HG03095 (cell line): ENCODE measurements at regions not wholly inside any gene's neighbourhood (a gene's known extent, or its start where the extent isn't known, plus 50 kb on each side); places are given as distances from the start of the nearest gene placed in this dataset.
"Not testable (repeated sequence)": the region's sequence is repeated elsewhere in the genome, so short reads cannot be mapped to it uniquely, and the experiment has no call there.

ENCODE experiments used
- ATAC-seq: cut with Tn5 transposase; IDR thresholded peaks from one replicate; pipeline ENCODE4 v1.9.1; 2021; ENCODE audit warnings: moderate library complexity; ENCODE audit not compliant: unreplicated experiment

DNA sequence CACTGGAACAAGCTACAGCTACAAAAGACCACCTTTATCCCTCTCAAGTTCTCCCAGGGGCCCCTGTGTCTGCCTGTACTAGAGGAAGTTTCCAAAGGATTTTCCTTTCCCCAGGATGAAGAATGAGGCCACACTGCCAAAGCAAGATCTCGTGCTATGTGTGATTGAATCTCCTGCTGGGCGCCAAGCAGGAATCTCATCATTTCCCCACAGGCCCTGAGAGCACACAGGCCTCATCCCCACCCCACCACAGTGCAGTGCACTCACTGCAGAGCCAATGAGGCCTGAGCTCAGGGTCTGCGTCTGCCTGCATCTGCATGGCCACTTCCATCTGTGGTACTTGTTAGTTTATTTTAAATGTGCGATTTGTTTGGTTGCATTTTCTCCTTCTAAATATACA lies 387.4 kb upstream of the ASIC2 start:
- no peak for ATAC-seq

DNA sequence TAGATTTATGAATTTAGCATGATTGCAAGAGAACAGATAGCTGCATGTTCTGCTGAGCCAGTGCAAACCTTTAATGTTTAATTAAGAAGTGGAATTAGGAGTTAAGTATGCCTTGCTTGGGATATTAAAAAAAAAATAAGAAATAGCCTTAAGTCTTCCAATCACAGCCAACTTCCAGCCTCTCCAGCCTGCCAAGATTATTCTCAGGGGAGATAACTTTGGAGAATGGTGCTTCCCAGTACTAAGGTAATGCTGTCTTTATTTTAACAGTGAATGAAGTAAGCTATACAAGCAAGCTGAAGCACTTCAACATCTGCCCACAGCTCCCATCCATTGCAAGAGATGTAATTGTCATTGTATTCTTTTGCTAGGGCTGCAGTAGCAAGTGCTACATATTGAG lies 389.5 kb upstream of the ASIC2 start:
- no peak for ATAC-seq

DNA sequence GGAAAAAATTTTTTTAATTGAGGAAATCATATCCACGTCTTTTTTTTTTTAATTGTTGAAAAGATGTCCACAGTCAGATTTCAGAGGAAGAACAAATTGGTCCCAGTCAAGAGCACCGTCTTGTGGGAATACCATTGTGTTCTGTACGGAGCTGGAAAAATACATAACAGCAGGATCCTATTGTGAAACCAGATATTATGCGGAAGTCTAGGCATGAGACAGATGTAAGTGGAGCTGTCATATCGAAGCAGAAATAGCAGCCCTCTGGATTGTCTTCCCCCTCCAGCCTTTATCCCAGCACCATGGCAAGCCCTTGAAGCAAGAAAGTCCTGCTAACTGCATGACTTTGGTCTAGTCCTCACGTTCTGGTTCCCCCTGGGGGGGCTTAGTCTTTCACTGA lies 391.6 kb upstream of the ASIC2 start:
- no peak for ATAC-seq

DNA sequence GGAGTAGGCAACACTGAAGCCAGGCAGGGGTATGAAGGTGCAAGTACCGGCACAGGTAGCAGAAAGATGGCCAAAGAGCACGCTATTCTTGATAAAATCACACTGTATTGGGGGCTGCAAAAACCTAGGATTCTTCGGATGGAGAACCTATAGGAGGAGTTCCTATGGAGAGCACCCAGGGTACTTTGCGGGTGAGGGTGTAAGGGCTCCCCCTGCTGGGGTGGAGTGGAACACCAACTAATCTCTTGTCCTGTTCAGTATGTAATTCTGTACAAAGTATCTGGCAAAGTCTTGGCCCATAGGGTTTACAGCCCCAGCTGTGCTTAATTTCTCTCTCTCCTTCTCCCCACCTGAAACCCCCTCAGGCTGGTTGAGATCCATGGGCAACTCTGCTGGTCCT lies 393.1 kb upstream of the ASIC2 start:
- ATAC-seq: no peak

DNA sequence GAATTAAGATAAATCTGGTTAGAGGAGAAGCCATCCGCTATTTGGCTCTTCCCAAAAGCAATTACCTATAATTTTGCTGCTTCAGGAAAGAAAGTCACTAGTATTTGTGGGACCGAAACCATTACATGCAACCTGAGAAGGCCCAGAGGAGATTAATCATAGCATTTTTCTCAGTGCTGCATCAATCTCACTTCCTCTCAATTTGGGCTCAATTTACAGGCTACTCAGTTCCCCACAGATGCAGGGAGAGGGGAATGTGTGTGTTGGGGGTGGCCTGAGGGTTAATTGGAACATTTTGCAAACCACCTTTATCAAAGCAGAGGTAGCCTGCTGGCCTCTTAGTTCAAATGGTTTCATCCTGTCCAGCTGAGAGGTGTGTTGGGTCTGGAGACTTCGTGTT lies 394.7 kb upstream of the ASIC2 start:
- no peak for ATAC-seq

DNA sequence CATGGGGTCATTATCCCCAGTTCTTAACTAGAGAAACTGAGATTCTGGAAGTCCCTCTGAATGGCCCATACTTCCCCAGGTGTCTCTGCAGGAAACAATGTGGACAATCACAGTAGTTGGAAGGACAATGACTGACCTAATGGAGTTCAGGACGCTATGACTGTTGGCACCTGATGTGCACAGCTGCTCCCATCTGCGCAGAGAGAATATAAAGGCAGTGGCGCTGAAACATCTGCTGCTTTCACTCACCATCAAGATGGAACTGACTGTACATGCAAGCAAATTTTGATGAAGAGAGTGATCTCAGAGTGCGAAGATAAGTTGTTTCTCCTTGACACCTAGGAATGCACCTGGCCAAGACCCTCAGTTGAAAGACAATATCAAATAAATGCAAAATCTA lies 395.7 kb upstream of the ASIC2 start:
- no peak for ATAC-seq

DNA sequence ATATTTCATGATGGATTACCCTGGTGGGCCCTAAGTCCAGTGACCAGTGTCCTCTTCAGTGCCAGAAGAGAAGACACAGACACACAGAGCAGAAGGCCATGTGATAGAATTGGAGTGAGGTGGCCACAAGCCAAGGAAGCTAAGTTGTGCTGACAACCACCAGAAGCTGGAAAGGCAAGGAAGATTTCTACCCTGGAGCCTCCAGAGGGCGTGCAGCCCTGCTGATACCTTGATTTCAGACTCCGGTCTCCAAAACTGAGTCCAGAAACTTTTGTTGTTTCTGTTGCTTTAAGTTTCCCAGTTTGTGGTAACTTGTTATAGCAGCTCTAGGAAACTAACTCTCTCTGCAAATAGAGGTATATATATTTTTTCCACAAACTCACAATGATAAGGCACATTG lies 396.6 kb upstream of the ASIC2 start:
- ATAC-seq: no peak

DNA sequence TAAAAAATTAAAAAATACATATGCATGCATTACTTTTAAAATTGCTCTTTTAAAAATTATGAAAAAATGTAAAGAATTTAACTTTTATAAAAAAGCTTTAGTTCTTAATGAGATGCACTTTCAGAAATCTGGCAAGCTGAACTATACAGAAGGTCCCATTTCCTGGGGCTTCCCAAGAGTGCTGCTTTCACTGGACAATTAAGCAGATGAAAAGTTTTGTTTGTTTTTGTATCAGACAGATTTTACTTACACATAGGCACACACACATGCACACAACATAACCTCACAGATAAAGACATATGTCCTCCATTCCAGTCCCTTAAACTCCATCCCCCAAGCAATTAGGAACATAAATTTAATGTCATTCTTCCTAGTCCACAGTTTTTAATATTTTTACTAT lies 402.3 kb upstream of the ASIC2 start:
- no peak for ATAC-seq

DNA sequence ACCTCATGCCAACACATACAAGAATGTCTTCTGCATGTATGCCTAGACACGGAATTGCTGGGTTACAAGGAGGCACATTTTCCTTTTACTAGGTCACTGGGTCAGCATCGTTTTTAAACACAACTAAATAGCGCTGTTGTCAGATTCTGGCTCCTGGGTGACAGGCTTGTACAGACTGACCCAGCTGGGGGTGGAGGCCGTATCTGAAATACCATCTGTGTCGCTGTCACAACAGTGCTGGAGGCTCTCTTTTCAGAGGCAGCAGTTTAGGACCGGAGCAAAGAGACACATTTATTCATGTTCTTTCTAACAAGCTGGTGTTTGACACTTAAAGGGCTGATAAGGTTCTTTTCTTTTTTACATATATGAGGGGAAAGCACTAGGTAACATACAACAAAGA lies 403.0 kb upstream of the ASIC2 start:
- no peak for ATAC-seq

DNA sequence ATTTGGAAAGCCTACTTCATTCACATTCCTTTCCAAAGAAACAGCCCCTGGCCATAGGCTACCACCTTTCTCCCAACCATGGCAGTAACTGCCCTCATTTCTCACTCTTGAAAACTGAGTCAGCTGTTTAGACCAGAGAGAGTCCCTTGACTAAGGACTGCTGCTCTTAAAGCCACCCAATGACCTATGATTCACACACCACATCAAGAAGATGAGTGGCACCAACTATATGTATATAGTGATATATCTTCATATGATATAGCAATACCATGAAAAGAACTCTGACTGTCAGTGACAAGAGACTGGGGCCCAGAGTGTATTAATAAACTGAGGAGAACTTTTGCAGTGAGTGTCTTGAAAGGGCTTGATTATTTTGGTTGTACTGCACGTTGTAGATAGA lies 404.5 kb upstream of the ASIC2 start:
- ATAC-seq: no peak

DNA sequence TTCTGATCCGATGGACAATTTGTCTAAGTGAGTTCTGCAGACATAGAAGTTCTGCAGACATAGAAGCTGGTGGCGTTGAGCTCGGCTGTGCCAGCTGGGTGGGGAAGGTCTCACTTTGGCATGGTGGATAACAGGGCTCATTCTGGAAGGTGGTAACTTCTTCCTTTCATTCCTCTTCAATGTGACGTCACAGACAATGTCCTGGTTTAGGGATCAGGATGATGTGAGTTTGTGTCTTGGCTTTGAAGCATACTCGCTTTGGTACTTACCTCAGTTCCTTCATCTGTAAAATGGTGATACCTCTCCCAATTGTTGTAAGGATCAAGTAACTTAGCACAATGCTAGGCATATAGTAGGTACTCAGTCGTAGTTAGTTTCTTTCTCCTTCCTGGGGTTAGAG lies 408.8 kb upstream of the ASIC2 start:
- no peak for ATAC-seq

DNA sequence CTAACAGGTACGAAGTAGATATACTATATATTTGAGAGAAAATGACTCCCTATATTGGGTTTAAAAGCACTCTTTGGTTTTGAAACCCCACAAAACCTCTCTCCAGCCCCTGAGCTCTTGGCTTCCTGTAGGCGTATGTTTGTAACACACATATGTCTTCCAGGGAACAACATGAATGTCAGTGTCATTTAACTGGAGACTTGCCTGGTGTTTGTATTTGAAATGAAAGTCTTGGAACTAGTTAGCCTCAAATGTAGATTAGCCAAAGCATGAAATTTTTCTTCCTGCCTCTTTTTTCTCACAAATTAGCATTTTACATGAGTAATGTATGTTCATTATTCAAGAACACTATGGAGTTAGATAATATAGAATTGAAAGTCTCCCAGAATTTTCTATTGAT lies 411.8 kb upstream of the ASIC2 start:
- ATAC-seq: no peak

DNA sequence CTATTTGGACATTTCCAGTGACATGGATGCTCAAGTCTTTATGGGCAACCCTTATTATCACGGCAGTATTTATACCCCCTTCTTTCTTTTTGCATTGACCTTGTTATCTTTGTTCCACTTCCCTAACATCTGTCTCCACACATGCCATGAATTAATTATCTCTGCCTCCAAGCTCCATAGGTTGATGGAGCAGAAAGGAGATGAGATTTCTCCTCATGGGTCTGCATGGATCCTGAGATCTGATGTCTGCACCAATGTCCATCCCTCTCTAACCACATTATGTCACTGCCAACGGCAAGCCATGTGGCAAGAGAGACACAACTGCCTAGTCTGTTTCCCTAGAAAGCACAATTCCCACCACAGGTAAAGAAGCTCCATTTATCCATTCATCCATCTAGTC lies 416.8 kb upstream of the ASIC2 start:
- no peak for ATAC-seq

DNA sequence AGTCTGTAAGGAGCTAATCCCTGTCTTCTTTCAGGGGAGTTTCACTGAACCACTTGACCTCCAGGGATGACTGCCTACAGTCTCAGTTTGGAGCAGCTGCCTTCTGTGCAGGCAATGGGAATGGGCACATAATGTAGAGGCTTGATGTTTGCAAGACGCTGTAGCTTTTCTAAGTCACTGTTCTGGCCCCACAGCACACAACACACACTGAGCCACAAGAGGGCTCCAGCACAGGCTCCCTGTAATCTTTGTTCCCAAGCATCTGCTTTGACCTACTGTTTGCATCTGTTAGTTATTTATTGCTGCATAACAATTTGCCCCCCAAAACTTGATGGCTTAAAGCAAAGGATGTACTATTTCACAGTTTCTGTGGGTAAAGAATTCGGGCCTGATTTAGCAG lies 419.0 kb upstream of the ASIC2 start:
- ATAC-seq: no peak

DNA sequence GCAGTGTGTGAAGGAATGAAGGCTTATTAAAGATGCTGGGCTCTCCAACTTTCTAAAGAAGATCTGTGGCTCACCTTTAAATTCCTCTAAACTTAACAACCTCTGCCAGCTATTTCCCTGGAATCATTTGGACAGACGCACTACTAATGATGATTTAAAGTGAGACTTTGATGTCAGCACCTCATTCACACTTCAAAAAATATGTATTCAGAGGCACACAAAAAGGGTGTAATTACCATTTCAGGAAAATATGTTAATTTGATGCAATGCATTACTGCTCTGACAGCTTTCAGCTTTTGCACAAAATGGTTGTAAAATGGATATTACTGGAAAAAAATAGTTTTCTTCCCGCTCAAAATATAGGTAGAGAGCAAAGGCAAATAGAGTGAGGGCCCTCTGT lies 423.9 kb upstream of the ASIC2 start:
- no peak for ATAC-seq

DNA sequence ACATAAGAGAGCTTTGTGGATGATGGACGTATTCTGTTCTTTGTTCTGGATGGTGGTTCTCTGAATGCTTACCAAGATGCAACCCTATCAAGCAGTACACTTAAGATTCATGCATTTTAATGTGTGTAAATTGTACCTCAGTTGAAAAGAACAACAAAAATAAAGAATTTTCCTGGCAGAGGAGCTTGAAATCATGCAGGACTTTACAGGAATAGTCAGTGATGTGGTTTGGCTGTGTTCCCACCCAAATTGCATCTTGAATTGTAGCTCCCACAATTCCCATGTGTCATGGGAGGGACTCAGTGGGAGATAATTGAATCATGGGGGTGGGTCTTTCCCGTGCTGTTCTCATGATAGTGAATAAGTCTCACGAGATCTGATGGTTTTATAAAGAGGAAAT lies 430.6 kb upstream of the ASIC2 start:
- not testable (repeated sequence) for ATAC-seq

DNA sequence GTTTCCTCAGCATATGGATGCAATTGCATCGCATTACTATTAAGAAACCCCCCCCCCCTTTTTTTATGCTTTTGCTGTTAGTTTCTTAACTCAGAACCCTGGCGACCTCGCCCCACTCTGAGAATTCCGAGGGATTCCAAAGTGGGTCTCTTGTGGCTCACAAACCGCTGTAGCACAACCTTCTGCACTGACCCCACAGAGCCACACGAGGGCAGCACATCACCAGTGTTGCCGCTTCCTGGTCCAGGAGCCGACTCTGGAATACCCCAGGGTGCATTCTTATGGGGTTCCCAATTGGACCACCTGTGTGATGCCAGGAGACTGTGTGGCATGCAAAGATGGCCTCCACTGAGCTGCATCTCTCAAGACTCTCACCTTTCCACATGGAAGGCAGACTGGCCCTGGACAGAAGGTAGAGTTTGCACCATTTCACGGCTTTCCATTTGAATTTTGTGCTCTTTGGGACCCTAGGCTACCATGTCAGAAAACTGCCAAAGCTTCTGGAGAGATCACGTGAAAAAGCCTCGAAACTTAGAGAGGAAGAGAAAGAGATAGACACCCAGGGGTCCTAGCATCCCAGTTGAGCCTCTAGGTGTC lies 432.7 kb upstream of the ASIC2 start:
- ATAC-seq: no peak

DNA sequence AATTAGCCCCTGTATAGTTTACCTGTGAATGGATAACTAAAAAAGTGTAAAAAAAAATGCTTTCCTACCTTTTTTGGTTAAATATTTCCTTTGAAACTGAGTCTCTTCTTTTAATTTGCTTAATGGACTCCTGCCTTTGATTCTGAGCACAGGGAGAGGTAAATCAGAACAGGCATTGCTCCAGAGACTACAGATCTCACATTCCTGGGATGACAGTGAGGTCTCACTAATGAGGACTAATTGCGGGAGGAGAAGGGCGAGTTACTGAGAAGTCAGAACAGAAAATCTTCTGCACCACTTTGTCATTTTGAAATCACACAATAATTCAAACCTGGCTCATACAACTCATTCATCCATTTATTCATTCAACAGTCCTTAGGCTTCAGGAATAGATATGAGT lies 437.0 kb upstream of the ASIC2 start:
- no peak for ATAC-seq

DNA sequence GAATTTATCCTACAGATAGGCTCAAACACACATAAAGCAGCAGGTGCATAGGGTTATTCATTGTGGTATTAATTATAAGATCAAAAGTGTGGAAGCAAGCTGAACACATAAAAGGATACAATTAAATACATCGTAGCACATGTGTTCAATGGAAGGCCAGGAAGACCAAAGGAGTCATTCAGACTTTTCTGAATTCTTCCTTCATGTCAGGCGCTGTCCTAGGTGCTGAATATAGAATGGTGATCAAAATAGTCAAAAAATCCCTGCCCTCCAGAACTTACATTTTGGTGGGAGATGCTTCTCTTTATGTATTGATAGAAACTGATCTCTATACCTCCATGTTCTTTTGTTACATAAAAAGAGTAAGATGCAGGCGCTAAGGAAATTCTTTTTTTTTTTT lies 439.0 kb upstream of the ASIC2 start:
- no peak for ATAC-seq

DNA sequence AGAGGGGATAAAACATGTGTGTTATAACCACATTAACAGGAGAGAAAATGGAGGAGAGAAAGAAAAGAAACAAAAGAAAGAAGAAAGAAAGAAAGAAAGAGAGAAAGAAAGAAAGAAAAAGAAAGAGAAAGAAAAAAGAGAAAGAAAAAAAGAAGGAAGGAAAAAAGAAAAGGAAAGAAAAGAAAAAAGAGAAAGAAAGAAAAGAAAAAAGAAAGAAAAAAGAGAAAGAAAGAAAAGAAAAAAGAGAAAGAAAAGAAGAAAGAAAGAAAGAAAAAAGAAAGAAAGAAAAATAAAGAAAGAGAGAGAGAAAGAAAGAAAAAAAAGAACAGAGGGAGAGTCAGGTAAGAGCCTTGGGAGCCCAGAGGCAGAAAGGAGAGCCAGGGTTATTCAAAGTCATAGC lies 446.6 kb upstream of the ASIC2 start:
- ATAC-seq: no peak

DNA sequence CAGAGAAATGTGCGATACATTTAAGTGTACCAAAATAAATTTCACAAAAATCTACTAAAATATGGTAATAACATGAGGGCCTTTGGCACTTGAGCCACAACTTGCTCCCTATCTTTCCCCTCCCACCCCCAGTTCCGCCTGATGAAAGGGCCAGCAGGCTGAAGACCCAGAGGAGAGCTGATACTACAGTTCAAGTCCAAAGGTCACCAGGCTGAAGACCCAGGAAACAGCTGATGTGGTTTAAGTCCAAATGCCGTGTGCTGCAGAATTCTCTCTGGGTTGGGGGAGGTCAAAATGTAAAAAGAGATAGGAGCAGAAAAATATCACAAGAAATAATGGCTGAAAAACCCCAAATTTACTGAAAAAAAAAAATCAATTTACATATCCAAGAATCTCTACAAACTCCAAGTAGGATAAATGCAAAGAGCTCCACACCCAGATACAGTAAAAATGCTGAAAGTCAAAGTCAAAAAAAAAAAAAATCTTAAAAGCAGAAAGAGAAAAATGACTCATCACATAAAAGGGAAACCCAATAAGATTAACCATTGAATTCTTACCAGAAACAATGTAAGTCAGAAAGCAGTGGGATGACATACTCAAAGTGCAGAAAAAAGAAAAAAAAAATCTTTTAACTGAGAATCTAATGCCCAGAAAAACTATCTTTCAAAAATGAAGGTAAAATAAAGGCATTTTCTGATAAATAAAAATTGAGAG lies 452.1 kb upstream of the ASIC2 start:
- ATAC-seq: no peak

DNA sequence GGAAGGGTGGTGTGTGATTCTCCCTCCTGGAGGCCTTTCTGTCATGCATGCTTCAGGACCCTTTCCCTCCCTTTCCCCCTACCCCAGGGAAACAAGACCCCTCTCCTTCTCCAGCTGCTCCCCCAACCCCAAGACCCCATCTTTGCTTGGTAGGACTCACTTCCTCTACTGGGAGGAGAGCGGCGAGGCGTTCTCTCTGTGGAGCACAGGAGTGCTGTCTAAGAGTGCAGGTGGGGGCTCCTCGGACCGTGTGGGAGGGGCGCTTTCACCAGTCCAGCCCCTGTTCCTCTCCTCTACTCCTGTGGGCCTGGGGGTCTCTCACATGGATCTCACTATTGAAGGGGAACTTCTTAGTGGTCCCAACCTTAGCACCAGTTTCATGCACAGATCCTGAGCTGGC lies 456.1 kb upstream of the ASIC2 start:
- no peak for ATAC-seq
